ENCODE measurements at regions not wholly inside any gene's neighbourhood (a gene's known extent, or its start where the extent isn't known, plus 50 kb on each side); places are given as distances from the start of the nearest gene placed in this dataset.
"Not testable (repeated sequence)": the region's sequence is repeated elsewhere in the genome, so short reads cannot be mapped to it uniquely, and the experiment has no call there.

GRCh38 chr13:72657379-72657778, 70.0 kb downstream of the MZT1 start:
- DNase-seq (ENCODE audit: low read depth): no peak

- no peak for DNase-seq (ENCODE audit: low read depth)
Measured at GRCh38 chr13:72656357-72656756, 71.1 kb downstream of the MZT1 start.

- DNase-seq (ENCODE audit: low read depth): no peak
Measured at GRCh38 chr13:72653506-72653905, 73.9 kb downstream of the MZT1 start.

- DNase-seq (ENCODE audit: low read depth): no peak
Measured at GRCh38 chr13:72652681-72653080, 74.7 kb downstream of the MZT1 start.

- DNase-seq (ENCODE audit: low read depth): no peak
Measured at GRCh38 chr13:72651144-72651543, 76.3 kb downstream of the MZT1 start.

GRCh38 chr13:72650051-72650700, 77.3 kb downstream of the MZT1 start:
- DNase-seq (ENCODE audit: low read depth): no peak

GRCh38 chr13:72648513-72649065, 78.8 kb downstream of the MZT1 start:
- no peak for DNase-seq (ENCODE audit: low read depth)

GRCh38 chr13:72647422-72647821, 80.0 kb downstream of the MZT1 start:
- no peak for DNase-seq (ENCODE audit: low read depth)

GRCh38 chr13:72645521-72645920, 81.9 kb downstream of the MZT1 start:
- no peak for DNase-seq (ENCODE audit: low read depth)

GRCh38 chr13:72643311-72643989, 84.0 kb downstream of the MZT1 start:
- DNase-seq (ENCODE audit: low read depth): peak; percentile 24

- no peak for DNase-seq (ENCODE audit: low read depth)
Measured at GRCh38 chr13:72639377-72639776, 88.1 kb downstream of the MZT1 start.

- no peak for DNase-seq (ENCODE audit: low read depth)
Measured at GRCh38 chr13:72638059-72638815, 89.2 kb downstream of the MZT1 start.

GRCh38 chr13:72637561-72637960, 89.9 kb downstream of the MZT1 start:
- no peak for DNase-seq (ENCODE audit: low read depth)

GRCh38 chr13:72634859-72635258, 92.6 kb downstream of the MZT1 start:
- DNase-seq (ENCODE audit: low read depth): no peak

GRCh38 chr13:72622546-72622945, 104.9 kb downstream of the MZT1 start:
- no peak for DNase-seq (ENCODE audit: low read depth)

GRCh38 chr13:72620874-72621273, 106.6 kb downstream of the MZT1 start:
- DNase-seq (ENCODE audit: low read depth): no peak

- no peak for DNase-seq (ENCODE audit: low read depth)
Measured at GRCh38 chr13:72617951-72618350, 109.5 kb downstream of the MZT1 start.

- no peak for DNase-seq (ENCODE audit: low read depth)
Measured at GRCh38 chr13:72617186-72617585, 110.2 kb downstream of the MZT1 start.

GRCh38 chr13:72610251-72610891, 117.1 kb downstream of the MZT1 start:
- DNase-seq (ENCODE audit: low read depth): not testable (repeated sequence)

- no peak for DNase-seq (ENCODE audit: low read depth)
Measured at GRCh38 chr13:72599178-72599743, 128.2 kb downstream of the MZT1 start.

- no peak for DNase-seq (ENCODE audit: low read depth)
Measured at GRCh38 chr13:72590091-72590740, 137.2 kb downstream of the MZT1 start.

All from stimulated activated CD8-positive, alpha-beta memory T cell treated with anti-CD3 and anti-CD28 coated beads, Interleukin-15, amount 100 ng/mL, for 1 hour (primary cell).